ENCODE measurements at regions not wholly inside any gene's neighbourhood (a gene's known extent, or its start where the extent isn't known, plus 50 kb on each side); places are given as distances from the start of the nearest gene placed in this dataset.

- no peak for DNase-seq
- Histone ChIP-seq H3K9me3 (no peaks in the 10 kb centered on the region), H3K36me3 (no peaks in the 10 kb centered on the region), H3K27ac (peak overlapping the region in 4 of 5 donors; percentile 59 to 66 (median 64)), H3K4me1 (peaks cover 0 to 20% (median 6%) of the 10 kb centered on the region in 4 donors), H3K27me3 (no peaks in the 10 kb centered on the region), H3K4me3 (no peak overlapping the region)
- intact Hi-C loops (cut with DNase I; ENCODE audit: low total_unique reads), result no loop called here
- TF ChIP-seq POLR2A (IDR thresholded peaks at IDR 0.05) (no peak), POLR2AphosphoS5 (IDR thresholded peaks at IDR 0.05) (no peak), CTCF (IDR thresholded peaks at IDR 0.05) (no peak), EP300 (IDR thresholded peaks at IDR 0.05) (no peak)
- WGBS, 5 donors, result 56 to 80% (median 78%) methylated on average over 4 of the region's 4 CpGs
Measured at GRCh38 chrX:13474164-13474516, 95.3 kb upstream of the EGFL6 start.

- intact Hi-C loops (cut with DNase I; ENCODE audit: low total_unique reads), result no loop called here
- Histone ChIP-seq H3K27ac (peak overlapping the region in 4 of 5 donors; percentile 59 to 66 (median 64)), H3K4me1 (peaks cover 0 to 20% (median 6%) of the 10 kb centered on the region in 4 donors), H3K9me3 (no peaks in the 10 kb centered on the region), H3K27me3 (no peaks in the 10 kb centered on the region), H3K4me3 (no peak overlapping the region), H3K36me3 (no peaks in the 10 kb centered on the region)
- TF ChIP-seq CTCF (IDR thresholded peaks at IDR 0.05) (no peak), POLR2A (IDR thresholded peaks at IDR 0.05) (no peak), EP300 (IDR thresholded peaks at IDR 0.05) (no peak), POLR2AphosphoS5 (IDR thresholded peaks at IDR 0.05) (no peak)
- WGBS, 5 donors, result 30 to 40% (median 36%) methylated on average over 9 of the region's 9 CpGs
- DNase-seq, result peak in 1 of 2 donors; percentile 37
Measured at GRCh38 chrX:13473442-13474163, 95.8 kb upstream of the EGFL6 start.

DNA sequence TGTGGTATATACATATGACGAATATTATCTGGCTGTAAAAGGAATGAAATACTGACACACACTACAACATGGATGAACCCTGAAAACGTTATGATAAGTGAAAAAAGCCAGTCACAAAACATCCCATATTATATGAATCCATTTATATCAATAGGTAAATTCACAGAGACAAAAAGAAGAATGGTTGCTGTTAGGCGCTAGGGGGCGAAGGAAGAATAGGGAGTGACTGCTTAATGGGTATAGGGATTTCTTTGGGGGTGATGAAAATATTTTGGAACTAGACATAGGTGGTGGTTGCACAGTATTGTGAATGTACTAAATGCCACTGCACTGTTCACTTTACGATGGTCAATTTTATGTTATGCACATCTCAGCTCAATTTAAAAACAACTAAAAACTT, 96.4 kb upstream of the EGFL6 start:
- intact Hi-C loops (cut with DNase I; ENCODE audit: low total_unique reads), result no loop called here
- TF ChIP-seq POLR2AphosphoS5 (IDR thresholded peaks at IDR 0.05) (no peak), CTCF (IDR thresholded peaks at IDR 0.05) (no peak), EP300 (IDR thresholded peaks at IDR 0.05) (no peak), POLR2A (IDR thresholded peaks at IDR 0.05) (no peak)
- Histone ChIP-seq H3K27me3 (no peaks in the 10 kb centered on the region), H3K9me3 (no peaks in the 10 kb centered on the region), H3K4me3 (no peak overlapping the region), H3K4me1 (peaks cover 0 to 20% (median 6%) of the 10 kb centered on the region in 4 donors), H3K36me3 (no peaks in the 10 kb centered on the region), H3K27ac (peak overlapping the region in 3 of 5 donors; percentile 62 to 66 (median 65))
- DNase-seq, result no peak
- WGBS, 5 donors, result 34 to 62% (median 39%) methylated on average over 5 of the region's 5 CpGs

DNA sequence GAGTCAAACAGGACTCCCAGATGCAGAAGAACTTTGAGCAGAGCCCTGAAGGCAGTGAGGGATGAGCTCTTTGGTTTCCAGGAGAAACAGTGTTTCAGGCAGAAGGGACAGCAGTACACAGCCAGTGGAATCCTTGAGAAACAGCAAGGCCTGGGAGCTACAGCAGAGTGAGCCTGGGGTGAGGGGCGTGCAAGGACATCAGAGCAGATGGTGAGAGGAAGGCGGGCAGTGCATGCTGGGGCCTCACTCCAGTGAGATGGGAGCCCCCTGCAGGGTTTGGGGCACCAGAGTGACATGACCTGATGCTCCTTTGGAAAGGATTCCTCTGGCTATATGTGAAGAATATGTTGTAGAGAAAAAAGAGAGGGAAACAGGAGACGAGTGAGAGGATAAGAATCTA, 98.1 kb upstream of the EGFL6 start:
- Histone ChIP-seq H3K36me3 (no peaks in the 10 kb centered on the region), H3K4me1 (peaks cover 0 to 20% (median 6%) of the 10 kb centered on the region in 4 donors), H3K9me3 (no peaks in the 10 kb centered on the region), H3K27ac (no peak overlapping the region), H3K27me3 (no peaks in the 10 kb centered on the region), H3K4me3 (no peak overlapping the region)
- intact Hi-C loops (cut with DNase I; ENCODE audit: low total_unique reads), result no loop called here
- 75 to 100% (median 91%) methylated on average over 2 to 3 of the region's 3 CpGs for WGBS, 5 donors
- no peak for TF ChIP-seq CTCF (IDR thresholded peaks at IDR 0.05)
- DNase-seq, result no peak

Data from stomach (tissue), 8 donors.